ENCODE measurements at regions not wholly inside any gene's neighbourhood (a gene's known extent, or its start where the extent isn't known, plus 50 kb on each side); places are given as distances from the start of the nearest gene placed in this dataset.

- no peak for DNase-seq (ENCODE audit: low read depth in 3 of 3)
These were observed 55.1 kb upstream of the CLDN10 start for GRCh38 chr13:95497381-95497807.

GRCh38 chr13:95498886-95499285 lies 53.6 kb upstream of the CLDN10 start:
- DNase-seq (ENCODE audit: low read depth in 3 of 3): no peak

GRCh38 chr13:95499811-95500712 lies 52.5 kb upstream of the CLDN10 start:
- no peak for DNase-seq (ENCODE audit: low read depth in 3 of 3)

- DNase-seq (ENCODE audit: low read depth in 3 of 3): no peak
These were observed 50.3 kb upstream of the CLDN10 start for GRCh38 chr13:95502216-95502615.
